Fibroblast of pulmonary artery (primary cell): ENCODE measurements at regions not wholly inside any gene's neighbourhood (a gene's known extent, or its start where the extent isn't known, plus 50 kb on each side); places are given as distances from the start of the nearest gene placed in this dataset.
"Not testable (repeated sequence)": the region's sequence is repeated elsewhere in the genome, so short reads cannot be mapped to it uniquely, and the experiment has no call there.

Experiments used
- DNase-seq: peaks from one replicate; pipeline ENCODE4 v3.0.0-alpha.2; 2010; ENCODE audit warnings: low read depth
- H3K4me3 ChIP-seq: replicated peaks from 2 replicates; pipeline ENCODE4 v1.5.1; 2011; ENCODE audit warnings: low read depth, mild to moderate bottlenecking, control low read depth, low read length, moderate library complexity
- CTCF ChIP-seq: IDR thresholded peaks from 2 replicates; pipeline ENCODE4 v1.5.1; 2011; ENCODE audit warnings: mild to moderate bottlenecking, control low read depth, low read length, inconsistent platforms; ENCODE audit errors: missing control alignments

GRCh38 chr14:45559626-45560025, 306.6 kb upstream of the MIS18BP1 start:
- no peak for TF ChIP-seq CTCF
- H3K4me3 ChIP-seq: no peak overlapping the region
- no peak for DNase-seq

DNA sequence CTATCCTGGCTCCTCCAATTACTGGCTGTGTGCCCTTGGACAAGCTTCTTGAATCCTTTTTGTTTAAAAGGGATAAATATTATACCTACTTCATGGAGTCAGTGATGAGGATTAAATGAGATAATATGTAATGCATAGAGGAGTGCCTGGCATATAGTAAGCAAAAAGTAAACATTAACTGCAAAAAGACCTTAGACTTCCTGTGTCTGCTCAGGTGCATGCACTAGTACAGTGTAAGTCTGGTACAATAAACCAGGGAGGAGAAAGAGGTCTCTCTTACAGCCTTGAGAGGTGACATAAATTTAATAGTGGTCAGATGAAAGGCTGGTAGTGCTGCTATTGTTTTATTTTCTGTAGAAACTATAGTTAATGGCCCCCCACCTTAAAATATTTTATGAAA, 305.2 kb upstream of the MIS18BP1 start:
- no peak overlapping the region for H3K4me3 ChIP-seq
- DNase-seq: no peak
- no peak for TF ChIP-seq CTCF

DNA sequence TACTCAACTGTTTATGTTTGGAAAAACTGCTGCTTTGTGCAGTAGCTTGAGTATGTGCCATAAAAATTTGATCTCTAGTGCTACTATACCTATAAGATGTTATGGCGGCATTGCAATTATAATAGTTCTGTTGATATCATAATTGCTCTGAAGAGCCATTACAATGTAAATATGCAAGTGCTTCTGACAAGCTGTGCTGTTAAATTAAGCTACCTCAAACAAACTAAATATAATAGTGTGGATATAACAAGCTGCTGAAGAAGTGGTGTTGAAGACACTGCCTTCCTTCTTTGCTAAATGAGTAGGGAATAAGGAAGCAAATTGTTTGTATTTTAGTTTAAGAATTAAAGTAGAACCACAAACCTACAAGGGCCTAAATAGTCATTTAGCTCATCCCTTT, 301.0 kb upstream of the MIS18BP1 start:
- no peak for TF ChIP-seq CTCF
- no peak overlapping the region for H3K4me3 ChIP-seq
- no peak for DNase-seq

GRCh38 chr14:45551240-45551820, 298.3 kb upstream of the MIS18BP1 start:
- DNase-seq, H3K4me3 ChIP-seq: not testable (repeated sequence)

GRCh38 chr14:45531022-45531421, 278.0 kb upstream of the MIS18BP1 start:
- no peak for TF ChIP-seq CTCF
- no peak for DNase-seq

GRCh38 chr14:45526715-45527549, 273.9 kb upstream of the MIS18BP1 start:
- TF ChIP-seq CTCF: peak; percentile 6
- no peak overlapping the region for H3K4me3 ChIP-seq
- DNase-seq: no peak

More at GRCh38 chr14:45531022-45531421, 278.0 kb upstream of the MIS18BP1 start:
- no peak overlapping the region for H3K4me3 ChIP-seq

GRCh38 chr14:45519766-45520165, 266.8 kb upstream of the MIS18BP1 start:
- no peak for DNase-seq
- H3K4me3 ChIP-seq: no peak overlapping the region
- no peak for TF ChIP-seq CTCF
